Uterus (tissue), 3 donors: ENCODE measurements at regions not wholly inside any gene's neighbourhood (a gene's known extent, or its start where the extent isn't known, plus 50 kb on each side); places are given as distances from the start of the nearest gene placed in this dataset.

Experiments
- DNase-seq, 2 donors: peaks; one replicate each; pipeline ENCODE4 v3.0.0-alpha.2; 2019 to 2020
- H3K27ac ChIP-seq, 2 donors: fragments of 200-600 bp; sonication (generic); 1 replicate in 1 of 2; 2 replicates in 1 of 2; pipeline ENCODE4 v1.5.1; 2016 to 2018
- H3K27me3 ChIP-seq, 2 donors: fragments of 200-600 bp; sonication (generic); one replicate each; pipeline ENCODE4 v1.5.1; 2018 to 2019; ENCODE audit warnings: control low read depth in 1 of 2
- H3K36me3 ChIP-seq, 2 donors: fragments of 200-600 bp; sonication (generic); one replicate each; pipeline ENCODE4 v1.5.1; 2019; ENCODE audit warnings: control low read depth in 1 of 2
- H3K4me1 ChIP-seq, 2 donors: fragments of 200-600 bp; sonication (generic); one replicate each; pipeline ENCODE4 v1.5.1; 2018 to 2019; ENCODE audit warnings: control low read depth in 1 of 2
- H3K4me3 ChIP-seq, 2 donors: fragments of 200-600 bp; sonication (generic); 1 replicate in 1 of 2; 2 replicates in 1 of 2; pipeline ENCODE4 v1.5.1; 2018 to 2019; ENCODE audit warnings: mild to moderate bottlenecking in 1 of 2
- H3K9me3 ChIP-seq, 2 donors: fragments of 200-600 bp; sonication (generic); one replicate each; pipeline ENCODE4 v1.5.1; 2019; ENCODE audit warnings: control low read depth in 1 of 2
- CTCF ChIP-seq, 4 experiments: fragments of 200-600 bp in 2 of 4; fragments of 450-650 bp in 2 of 4; sonication (generic) in 2 of 4; IDR thresholded peaks; one replicate each; pipeline ENCODE4 v1.5.1; 2016 to 2019; ENCODE audit warnings: antibody characterized with exemption in 4 of 4, mild to moderate bottlenecking in 2 of 4, moderate library complexity in 1 of 4
- POLR2A ChIP-seq, 2 donors: fragments of 450-650 bp; IDR thresholded peaks; one replicate each; pipeline ENCODE4 v1.6.1; 2016; ENCODE audit warnings: antibody characterized with exemption in 2 of 2, mild to moderate bottlenecking in 1 of 2, moderate library complexity in 1 of 2
- intact Hi-C: fragments of 100-400 bp; cut with DNase I; formaldehyde crosslinking; loops from one replicate; pipeline ENCODE4 v1.15.1; 2023; ENCODE audit warnings: low total_unique reads
- donor health status: DM: yes; HTN: yes; CAD: no.

- intact Hi-C loops, result no loop called here
- Histone ChIP-seq H3K4me1 (no peaks in the 10 kb centered on the region), H3K36me3 (no peaks in the 10 kb centered on the region), H3K4me3 (no peak overlapping the region), H3K27me3 (no peaks in the 10 kb centered on the region), H3K27ac (no peak overlapping the region), H3K9me3 (no peaks in the 10 kb centered on the region)
- DNase-seq, result no peak
- TF ChIP-seq CTCF (IDR thresholded peaks at IDR 0.05) (no peak), POLR2A (IDR thresholded peaks at IDR 0.05) (no peak)
Measured at GRCh38 chr7:31171216-31171785, 119.2 kb downstream of the ADCYAP1R1 start.
